Spleen (tissue), 7 donors: ENCODE measurements at regions not wholly inside any gene's neighbourhood (a gene's known extent, or its start where the extent isn't known, plus 50 kb on each side); places are given as distances from the start of the nearest gene placed in this dataset.

ENCODE experiments used
- POLR2AphosphoS5 ChIP-seq, 3 donors: sonication (generic); formaldehyde crosslinking; IDR thresholded peaks; one replicate each; pipeline ENCODE4 v1.5.1; 2017; ENCODE audit warnings: antibody characterized with exemption in 3 of 3
- TF ChIP-seq, protein P1 (sequence below), 11 experiments: fragments of 200-600 bp in 7 of 11; fragments of 450-650 bp in 4 of 11; sonication (generic) in 4 of 11; IDR thresholded peaks in 8 of 11; conservative IDR thresholded peaks in 3 of 11; 1 replicate in 7 of 11; 2 replicates in 4 of 11; pipeline versions ENCODE4 v1.4.0 to v1.8.0; 2016 to 2021; ENCODE audit warnings: antibody characterized with exemption in 11 of 11, inconsistent platforms in 4 of 11, mild to moderate bottlenecking in 1 of 11
- donor health status: DM: no; HTN: no; CAD: no; lungs with moderate emphysema.
- donor health status: DM: no; HTN: no; CAD: no.
- donor health status: DM: no; HTN: no; CAD: no.

GRCh38 chr4:165761963-165762362 lies 111.1 kb upstream of the TLL1 start:
- TF ChIP-seq, protein P1, sequence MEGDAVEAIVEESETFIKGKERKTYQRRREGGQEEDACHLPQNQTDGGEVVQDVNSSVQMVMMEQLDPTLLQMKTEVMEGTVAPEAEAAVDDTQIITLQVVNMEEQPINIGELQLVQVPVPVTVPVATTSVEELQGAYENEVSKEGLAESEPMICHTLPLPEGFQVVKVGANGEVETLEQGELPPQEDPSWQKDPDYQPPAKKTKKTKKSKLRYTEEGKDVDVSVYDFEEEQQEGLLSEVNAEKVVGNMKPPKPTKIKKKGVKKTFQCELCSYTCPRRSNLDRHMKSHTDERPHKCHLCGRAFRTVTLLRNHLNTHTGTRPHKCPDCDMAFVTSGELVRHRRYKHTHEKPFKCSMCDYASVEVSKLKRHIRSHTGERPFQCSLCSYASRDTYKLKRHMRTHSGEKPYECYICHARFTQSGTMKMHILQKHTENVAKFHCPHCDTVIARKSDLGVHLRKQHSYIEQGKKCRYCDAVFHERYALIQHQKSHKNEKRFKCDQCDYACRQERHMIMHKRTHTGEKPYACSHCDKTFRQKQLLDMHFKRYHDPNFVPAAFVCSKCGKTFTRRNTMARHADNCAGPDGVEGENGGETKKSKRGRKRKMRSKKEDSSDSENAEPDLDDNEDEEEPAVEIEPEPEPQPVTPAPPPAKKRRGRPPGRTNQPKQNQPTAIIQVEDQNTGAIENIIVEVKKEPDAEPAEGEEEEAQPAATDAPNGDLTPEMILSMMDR (IDR thresholded peaks at IDR 0.05 in 8 of 11, conservative IDR thresholded peaks at IDR 0.05 in 3 of 11) = no peak
- TF ChIP-seq POLR2AphosphoS5 (IDR thresholded peaks at IDR 0.05) = no peak
